HG02763 (cell line): ENCODE measurements at regions not wholly inside any gene's neighbourhood (a gene's known extent, or its start where the extent isn't known, plus 50 kb on each side); places are given as distances from the start of the nearest gene placed in this dataset.
"Not testable (repeated sequence)": the region's sequence is repeated elsewhere in the genome, so short reads cannot be mapped to it uniquely, and the experiment has no call there.

ENCODE experiments used
- ATAC-seq: cut with Tn5 transposase; IDR thresholded peaks from one replicate; pipeline ENCODE4 v1.9.1; 2021; ENCODE audit warnings: mild to moderate bottlenecking, moderate library complexity; ENCODE audit not compliant: unreplicated experiment

DNA sequence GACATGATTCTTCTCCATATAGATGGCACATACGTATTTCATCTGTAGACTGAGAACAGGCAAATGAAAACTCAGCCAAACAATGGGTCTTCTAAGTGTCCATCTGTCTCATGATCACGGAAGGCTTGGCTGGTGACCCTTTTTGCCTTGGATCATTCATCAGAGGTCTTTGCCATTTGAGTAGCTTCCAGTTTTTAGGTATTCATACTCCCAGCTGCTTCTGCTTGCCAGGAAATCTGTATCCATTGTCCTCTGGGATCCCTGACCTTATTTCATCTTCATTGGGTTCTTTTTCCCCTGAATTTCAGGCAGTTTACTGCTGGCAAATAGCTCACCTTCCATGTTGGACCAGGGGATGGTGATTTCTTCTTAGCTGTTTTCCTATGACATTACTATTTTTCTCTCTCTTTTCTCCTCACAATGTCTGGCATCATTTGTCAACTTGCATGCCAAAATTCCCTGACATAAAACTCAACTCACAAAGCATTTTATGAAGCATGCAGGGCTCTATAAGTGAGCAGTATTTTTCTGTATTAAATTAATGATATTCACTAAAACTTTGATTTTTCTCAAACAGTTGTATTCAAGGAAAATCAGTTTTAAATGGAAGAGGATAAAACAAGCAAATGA, 241.2 kb downstream of the DNAJB9 start:
- ATAC-seq: no peak

DNA sequence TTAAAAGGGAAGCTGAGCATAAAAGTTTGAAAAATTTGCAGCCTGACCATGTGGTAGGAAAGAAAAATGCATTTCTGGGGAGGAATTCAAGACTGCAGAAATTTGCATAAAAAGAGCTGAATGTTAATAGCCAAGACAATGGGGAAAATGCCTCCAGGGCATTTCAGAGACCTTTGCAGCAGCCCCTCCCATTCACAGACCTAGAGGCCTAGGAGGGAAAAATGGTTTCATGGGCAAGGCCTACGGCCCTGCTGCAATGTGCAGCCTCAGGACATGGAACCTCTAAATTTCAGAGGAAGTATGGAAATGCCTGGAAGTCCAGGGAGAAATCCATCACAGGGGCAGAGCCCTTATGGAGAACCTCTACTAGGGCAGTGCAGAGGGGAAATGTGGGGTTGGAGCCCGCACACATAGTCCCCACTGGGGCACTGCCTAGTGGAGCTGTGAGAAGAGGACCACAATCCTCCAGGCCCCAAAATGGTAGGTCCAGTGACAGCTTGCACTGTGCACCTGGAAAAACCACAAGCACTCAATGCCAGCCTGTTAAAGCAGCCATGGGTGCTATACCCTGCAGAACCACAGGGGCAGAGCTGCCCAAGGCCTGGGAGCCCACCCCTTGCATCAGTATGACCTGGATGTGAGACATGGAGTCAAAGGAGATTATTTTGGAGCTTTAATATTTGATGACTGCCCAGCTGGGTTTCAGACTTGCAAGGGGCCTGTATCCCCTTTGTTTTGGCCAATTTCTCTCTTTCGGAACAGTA, 243.8 kb downstream of the DNAJB9 start:
- no peak for ATAC-seq

DNA sequence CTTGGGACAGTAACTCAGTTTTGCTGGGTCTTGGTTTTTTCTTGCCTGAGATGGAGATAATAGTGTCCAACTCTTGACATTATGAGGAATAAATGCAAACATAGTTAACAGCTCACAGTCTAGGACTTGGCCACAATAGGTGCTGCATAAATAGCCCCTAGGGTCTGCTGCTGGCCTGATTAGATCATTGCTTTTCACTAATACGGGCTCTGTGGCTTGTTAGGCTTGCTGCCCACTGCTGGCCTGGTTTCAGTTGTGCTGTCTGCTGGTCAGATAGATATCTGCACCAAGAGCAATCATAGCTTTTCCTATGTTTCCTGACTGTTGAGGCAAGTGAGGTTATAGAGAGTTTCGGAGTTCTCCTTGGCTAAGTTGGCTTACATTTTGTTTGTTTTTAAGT, 246.1 kb downstream of the DNAJB9 start:
- no peak for ATAC-seq

DNA sequence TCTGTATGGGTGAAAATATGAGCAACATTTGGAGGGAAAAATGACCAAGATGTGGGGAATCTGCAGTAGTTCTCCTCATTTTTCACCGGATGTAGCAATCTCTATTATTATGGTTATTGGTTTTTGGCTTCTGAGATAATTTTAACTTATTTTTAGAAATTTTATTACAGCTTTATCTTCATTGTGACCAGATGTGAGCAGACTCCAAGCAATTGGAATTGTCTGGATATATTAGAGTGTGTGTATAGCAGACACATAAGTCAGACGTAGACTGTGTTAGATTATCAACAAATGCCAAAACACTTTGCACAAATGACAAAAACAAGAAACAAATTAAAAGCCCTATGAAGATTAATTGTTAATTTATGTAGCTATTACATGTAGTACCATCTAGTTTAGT, 249.1 kb downstream of the DNAJB9 start:
- no peak for ATAC-seq

DNA sequence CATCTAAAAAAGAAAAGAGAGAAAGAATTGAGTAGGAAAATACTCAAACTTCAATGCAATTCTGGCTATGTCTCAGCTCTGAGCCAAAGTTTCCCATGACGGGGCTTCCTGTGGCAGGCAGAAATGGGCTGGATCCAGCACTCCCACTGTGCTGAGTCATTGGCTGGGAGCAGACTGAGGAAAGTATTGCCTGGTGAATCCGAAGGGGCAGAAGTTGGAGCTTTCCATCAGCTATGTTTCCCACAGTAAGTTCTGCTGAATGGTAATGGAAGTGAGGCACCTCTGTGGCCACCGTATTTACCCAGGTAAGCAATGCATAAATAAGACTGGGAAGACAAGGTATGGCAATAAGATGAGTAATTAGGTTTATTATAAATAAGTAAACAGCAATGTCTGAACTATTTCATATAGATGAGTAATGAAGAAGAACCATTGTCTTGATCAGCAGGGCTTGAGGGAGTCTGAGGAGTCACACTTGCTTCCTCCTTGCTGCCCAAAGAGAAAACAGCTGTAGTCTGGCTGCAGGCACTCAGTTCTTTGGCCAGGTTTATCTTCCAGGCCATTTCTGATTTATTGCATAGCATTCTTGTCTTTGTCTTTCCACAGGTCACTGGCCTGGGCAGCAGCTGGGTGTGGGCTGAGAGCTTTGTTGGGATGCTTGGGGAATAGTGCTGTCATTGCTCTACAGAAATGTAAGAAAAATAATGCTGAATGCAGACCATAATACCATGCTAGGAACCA, 255.3 kb downstream of the DNAJB9 start:
- no peak for ATAC-seq

DNA sequence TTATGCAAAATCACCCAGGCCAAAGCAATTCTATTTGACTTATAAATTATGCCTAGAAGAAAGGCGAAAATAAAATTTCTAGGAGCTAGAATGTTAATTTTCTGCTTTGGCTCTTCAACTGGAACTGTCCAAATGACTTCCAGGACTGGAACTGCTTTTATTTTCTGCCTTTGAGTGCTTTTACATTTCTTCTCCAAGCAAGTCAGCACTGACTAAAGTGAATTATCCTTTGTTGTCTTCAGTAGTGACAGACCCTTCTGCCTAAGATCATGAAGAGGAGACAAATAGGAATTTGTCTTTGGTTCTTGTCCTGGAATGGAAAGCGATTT, 255.9 kb downstream of the DNAJB9 start:
- ATAC-seq: no peak

DNA sequence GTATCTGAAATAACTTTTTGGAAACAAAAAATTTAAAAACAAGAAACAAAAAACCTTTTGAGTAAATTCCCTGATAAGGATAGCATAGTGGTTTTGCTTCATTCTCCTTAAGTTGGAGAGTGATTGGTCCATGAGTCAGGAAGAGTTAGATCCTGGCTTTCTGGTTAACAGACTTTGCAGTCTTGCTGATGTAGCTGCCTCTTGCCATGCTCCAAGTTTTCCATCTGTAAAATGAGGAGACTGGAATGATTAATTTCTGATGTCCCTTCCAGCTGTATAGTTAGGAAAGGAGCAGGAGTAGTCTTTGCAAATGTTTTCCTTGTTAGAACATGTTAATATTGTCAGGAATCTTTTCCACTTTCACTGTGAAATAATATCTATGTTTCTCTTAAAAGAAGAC, 266.6 kb downstream of the DNAJB9 start:
- no peak for ATAC-seq

DNA sequence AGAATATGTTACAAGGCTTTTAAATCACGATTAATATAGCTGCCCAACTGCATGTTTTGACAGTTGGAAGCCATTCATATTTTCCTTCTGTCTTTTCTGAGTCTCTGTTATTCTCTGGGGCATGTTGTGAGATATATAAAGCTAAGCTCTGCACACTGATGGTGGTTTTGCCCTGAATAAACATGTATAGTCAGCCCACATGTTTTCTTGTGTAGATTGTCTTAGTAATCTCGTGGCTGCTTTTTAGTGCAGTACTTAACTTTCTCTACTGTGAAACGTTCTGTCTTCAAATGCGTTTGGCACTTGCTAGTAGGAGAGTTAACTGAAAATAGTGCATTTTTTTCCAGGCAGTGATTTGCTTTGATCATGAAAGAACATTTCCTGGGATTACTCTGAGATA, 268.5 kb downstream of the DNAJB9 start:
- ATAC-seq: no peak

DNA sequence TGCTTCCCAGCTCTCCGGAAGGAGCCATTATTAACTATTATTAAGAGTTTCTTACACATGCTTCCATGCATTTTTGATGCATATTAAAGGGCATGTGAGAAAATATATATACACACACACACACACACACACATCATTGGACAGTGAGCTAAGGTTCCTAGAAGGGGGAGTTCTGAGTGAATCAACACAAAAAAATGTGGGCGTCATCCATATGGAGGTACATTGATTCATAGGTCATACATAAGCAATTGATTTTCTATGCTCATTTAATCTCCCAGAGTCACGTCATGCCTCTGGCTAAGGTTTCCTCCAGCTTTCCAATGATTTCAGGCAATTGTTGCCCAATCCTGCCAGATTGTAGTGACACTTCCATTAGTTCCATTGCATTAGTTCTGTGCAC, 269.4 kb downstream of the DNAJB9 start:
- ATAC-seq: no peak

DNA sequence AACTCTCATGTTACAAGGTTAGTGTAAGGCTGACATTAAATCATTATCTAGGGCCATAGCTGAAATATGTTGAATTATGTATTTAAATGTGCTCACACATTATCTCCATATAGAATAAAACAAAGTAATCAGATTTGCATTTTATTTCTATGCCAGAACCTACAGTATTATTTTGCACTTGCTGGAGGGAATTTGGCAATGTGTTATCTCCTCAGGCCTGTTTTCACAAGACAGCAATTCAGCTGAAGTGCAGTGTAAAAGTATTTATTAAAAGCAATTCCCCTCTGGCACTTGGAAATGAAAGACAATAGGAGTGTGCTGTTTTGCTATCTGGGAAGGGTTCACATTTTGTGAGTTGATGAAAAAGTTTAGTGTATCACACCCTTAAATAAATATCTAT, 276.3 kb downstream of the DNAJB9 start:
- ATAC-seq: no peak

DNA sequence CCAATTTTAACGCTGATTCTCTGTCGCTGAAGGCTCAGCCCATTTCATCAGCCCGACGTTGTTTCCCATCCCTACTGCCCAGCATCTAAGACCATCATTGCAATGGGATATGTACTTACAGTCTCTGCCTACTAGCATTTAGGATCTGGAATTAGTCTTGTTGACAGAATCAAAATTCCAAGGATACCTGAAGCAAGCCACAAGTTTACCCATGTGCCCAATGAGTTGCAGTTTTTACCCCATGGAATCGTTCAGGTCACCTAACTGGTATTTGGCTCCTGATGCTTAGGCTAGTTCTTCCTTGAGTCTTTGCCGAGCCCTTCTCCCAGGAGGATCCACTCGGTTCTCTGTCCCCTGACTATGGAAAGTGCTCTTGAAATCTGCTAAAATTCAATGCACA, 276.8 kb downstream of the DNAJB9 start:
- no peak for ATAC-seq

DNA sequence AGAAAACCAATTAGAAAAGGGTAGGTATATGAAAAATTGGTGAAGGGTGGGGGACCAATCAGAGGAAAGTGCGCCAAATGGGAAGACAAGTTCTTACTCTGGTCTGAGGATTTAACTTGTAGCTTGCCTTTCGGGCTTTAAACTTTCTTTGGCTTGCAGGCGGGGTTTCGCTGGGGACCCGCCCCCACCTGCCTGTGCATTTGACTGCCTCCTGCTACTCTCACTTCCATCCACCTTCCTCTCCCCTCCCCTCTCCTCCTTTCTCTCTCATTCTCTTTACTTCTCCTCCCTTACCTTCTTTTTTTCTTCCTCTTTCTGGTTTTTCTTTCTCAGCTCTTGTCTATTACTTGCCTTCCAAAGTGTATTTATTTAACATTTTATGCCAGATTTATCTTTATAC, 278.8 kb downstream of the DNAJB9 start:
- ATAC-seq: no peak

DNA sequence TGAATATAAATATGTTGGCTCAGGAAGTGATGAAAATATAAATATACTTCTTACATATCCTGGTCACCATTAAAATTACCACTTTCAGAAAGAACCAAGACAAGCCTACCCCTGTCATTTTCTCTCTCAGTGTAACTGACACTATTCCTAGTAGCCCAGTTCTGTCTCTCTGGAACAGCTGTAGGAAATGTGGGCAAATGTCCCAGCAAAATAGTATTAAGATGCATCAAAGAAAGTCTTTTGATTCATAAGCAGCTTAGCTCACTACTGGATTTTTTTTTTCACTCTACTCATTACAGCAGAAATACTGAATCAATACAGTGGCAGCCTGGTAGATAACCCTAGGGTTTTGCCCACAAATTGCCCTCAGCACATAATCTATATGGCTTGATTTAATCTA, 290.9 kb downstream of the DNAJB9 start:
- no peak for ATAC-seq

DNA sequence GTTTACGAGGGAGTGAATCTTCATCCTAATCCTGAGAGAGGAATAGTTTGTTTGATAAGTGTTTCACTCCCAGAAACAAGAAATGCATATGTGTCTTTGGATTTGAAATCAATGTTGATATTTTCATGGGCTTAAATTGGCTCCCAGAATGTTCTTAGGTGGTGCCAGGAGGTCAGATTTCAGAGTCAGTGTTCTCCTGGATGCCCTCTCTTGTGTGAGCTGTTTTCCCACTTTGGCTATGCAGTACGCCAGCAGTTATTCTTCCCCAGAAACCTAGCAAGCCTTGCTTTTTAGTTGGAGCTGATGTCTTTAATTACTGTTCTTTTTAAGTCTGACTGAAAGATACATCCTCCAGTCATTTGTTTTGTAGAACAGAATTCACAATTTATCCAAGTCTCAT, 291.4 kb downstream of the DNAJB9 start:
- ATAC-seq: no peak

DNA sequence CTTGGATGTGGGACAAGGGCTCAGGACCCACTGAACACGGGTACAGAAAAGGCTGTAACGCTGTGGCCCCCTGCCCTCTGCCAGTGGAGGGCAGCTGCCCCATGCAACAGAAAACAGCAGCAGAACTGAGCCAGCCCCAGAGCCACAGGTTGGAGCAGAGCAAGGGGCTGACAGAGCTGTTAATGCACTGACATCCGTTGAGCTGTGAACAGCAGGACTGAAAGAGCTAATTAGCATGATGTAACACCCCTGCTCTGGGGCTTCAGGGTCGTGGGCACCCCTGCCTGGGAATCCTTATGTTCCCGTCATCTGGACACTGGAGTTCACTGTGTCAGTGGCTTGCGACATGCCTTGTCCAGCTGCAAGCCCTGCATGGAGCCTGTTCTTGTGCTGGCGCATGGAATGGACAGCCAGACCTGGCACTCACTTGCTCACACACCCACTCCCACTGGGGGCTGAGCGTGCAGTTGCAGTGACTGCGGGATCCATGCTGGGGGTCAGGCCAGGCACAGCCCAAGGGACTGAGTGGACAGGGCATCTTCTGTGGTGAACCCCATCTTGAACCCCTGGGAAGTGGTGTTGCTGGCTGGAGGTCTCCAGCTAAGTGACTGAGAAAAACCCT, 293.7 kb downstream of the DNAJB9 start:
- ATAC-seq: no peak

DNA sequence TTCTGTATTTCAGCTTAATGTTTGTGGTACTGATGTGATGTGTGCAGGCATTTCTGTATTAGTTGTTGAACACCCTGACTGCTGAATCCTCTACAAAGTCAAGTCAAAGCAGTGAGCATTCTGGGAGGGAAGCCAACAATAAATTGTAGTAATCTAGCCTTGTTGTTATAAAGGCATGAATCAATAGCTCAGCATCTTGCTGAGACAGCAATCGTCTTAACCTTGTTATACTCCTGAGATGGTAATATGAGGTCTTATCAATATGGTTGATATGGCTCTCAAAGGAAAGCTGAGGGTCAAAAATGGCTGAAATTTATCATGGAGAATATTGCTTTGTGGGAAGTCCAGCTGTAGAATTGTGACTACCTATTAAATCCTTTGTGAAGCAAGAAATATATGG, 299.4 kb downstream of the DNAJB9 start:
- no peak for ATAC-seq

DNA sequence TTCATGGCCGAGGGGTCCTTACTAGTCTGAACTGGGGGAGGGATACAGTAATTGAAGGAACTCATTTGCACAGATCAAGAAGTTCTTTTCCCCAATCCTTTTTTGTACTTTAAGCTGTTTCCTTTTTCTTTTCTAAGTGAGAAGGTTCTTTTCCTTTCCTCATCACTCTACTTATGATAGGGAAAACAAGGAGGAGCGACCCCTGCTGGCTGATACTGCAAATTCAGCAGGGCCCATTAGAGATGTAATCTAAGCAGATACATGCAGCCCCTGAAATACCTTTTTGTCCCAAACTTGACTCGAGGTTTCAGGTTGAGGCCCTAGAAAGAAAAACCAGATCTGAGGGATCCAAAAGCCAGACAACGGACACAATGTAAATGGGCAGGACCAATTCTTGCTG, 305.5 kb downstream of the DNAJB9 start:
- ATAC-seq: no peak

DNA sequence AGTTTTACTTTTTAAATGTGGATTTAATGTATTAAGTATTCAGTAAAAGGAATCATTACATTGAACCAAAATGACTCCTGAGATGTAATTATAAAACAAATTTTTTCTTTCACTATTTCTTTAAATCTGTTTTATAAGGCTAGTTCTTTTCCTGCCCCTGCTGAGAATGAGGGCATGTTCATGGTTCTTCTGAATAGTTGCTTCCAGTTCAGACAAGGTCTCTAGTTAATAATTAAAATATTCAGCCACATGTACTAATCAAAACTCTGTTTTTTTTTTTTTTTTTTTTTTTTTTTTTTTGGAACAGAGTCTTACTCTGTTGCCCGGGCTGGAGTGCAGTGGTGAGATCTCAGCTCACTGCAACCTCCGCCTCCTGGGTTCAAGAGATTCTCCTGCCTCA, 321.2 kb downstream of the DNAJB9 start:
- ATAC-seq: no peak

DNA sequence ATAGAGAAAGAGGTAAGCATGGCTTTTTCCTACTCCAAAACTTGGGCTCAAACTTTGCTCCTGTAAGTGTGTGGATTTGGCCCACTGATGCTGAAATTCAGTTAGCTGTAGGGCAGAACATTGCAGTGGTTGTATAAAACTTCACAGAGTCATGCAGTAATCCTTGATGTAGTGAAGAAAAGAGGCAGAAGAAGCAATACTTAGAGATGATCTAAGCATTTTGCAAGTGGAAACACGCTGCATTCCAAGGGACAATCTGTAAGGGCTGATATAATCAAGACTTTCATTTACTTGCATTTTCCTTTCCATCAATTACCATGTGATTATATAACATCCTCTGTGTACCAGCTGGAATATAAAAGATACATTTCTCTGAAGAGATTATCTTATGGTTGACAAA, 338.8 kb downstream of the DNAJB9 start:
- no peak for ATAC-seq

DNA sequence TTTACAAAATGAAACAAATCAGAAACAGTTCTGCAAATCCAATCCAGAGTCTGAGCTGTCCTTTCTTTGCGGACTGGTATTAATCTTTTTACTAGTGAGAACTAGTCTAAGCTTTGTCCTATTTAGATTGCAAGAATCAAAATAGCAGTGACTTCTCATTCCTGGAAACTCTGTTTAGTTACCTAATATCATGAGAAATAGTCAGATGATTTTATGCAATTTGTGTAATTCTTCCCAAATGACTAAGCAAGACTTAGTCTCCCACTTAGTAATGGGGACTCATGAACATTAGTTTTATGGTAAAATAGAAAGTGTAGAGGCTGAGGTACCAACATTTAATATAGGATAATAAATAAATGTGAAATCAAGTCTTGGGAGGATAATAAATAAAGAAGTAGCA, 341.3 kb downstream of the DNAJB9 start:
- ATAC-seq: no peak

DNA sequence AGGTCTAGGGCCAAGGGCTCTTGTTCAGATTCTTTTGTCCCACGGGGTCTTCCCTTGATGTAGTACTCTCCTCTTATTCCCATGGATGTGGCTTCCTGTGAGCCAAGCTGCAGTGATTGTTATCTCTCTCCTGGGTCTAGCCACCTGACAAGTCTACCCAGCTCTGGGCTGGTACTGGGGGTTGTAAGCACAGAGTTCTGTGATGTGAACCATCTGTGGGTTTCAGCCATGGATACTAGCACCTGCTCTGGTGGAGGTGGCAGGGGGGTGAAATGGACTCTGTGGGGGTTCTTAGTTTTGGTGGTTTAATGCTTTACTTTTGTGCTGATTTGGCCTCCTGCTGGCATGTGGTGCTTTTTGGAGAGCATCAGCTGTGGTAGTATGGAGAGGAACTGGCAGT, 350.8 kb downstream of the DNAJB9 start:
- no peak for ATAC-seq

DNA sequence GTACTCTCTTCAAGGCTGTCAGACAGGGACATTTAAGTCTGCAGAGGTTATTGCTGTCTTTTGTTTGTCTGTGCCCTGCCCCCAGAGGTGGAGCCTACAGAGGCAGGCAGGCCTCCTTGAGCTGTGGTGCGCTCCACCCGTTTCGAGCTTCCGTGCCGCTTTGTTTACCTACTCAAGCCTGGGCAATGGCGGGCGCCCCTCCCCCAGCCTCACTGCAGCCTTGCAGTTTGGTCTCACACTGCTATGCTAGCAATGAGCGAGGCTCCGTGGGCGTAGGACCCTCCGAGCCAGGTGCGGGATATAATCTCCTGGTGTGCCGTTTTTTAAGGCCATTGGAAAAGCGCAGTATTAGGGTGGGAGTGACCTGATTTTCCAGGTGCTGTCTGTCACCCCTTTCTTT, 373.4 kb downstream of the DNAJB9 start:
- ATAC-seq: not testable (repeated sequence)
